ENCODE measurements at regions not wholly inside any gene's neighbourhood (a gene's known extent, or its start where the extent isn't known, plus 50 kb on each side); places are given as distances from the start of the nearest gene placed in this dataset.
A peak's percentile ranks its signal among the peaks of the same experiment; 100 is the strongest.

DNA sequence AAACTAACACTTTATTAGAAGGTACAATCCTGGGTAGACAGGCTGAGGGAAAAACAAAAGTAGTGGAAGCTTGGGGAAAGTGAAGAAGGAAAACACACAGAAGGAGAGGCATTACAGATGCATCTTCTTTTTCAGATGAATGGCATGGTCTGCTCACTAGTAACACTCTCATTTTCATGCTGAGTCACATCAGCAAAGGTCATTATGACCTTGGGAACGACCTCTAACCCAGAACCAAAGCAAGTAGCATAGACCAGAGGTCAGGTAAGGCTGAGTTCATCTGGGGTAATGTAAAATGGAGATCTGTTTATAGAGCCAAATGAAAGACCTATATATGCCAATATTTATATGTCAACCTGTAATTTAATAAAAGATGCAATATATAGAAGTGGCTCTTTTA is 294.4 kb upstream of the LRRTM4 start:
- H3K27me3 Mint-ChIP-seq (ENCODE audit: insufficient read depth, unreplicated experiment), result no peaks in the 10 kb centered on the region
- H3K4me3 Mint-ChIP-seq (ENCODE audit: unreplicated experiment), result no peak overlapping the region
- ChIA-PET POLR2A (no interaction called here), CTCF (interaction anchor here (0.7 kb wide), 1 partner anchor 1922 kb away, joined by 5 read pairs; no protein-coding TSS in a partner anchor)
- intact Hi-C loops (cut with micrococcal nuclease; ENCODE audit: unreplicated experiment), result no loop called here
- Histone ChIP-seq H3K9me3 (no peaks in the 10 kb centered on the region), H3K36me3 (ENCODE audit: control insufficient read depth, insufficient read depth, low read length) (no peaks in the 10 kb centered on the region), H3K4me1 (peaks cover 15% of the 10 kb centered on the region), H3K27me3 (replicated peaks; ENCODE audit: control insufficient read depth, insufficient read depth, low read length) (no peaks in the 10 kb centered on the region), H3K4me3 (ENCODE audit: low read depth, low read length) (no peak overlapping the region)
- H3K9me3 Mint-ChIP-seq (ENCODE audit: unreplicated experiment), result peaks cover 53% of the 10 kb centered on the region
- peaks cover 22% of the 10 kb centered on the region for H3K4me1 Mint-ChIP-seq (ENCODE audit: low read depth, unreplicated experiment)
- BruUV-seq (replicated peaks), result no TSS peak
- DNase-seq, result no peak
- H3K27ac Mint-ChIP-seq (ENCODE audit: unreplicated experiment), result no peak overlapping the region
- TF ChIP-seq, protein P1, sequence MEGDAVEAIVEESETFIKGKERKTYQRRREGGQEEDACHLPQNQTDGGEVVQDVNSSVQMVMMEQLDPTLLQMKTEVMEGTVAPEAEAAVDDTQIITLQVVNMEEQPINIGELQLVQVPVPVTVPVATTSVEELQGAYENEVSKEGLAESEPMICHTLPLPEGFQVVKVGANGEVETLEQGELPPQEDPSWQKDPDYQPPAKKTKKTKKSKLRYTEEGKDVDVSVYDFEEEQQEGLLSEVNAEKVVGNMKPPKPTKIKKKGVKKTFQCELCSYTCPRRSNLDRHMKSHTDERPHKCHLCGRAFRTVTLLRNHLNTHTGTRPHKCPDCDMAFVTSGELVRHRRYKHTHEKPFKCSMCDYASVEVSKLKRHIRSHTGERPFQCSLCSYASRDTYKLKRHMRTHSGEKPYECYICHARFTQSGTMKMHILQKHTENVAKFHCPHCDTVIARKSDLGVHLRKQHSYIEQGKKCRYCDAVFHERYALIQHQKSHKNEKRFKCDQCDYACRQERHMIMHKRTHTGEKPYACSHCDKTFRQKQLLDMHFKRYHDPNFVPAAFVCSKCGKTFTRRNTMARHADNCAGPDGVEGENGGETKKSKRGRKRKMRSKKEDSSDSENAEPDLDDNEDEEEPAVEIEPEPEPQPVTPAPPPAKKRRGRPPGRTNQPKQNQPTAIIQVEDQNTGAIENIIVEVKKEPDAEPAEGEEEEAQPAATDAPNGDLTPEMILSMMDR (IDR thresholded peaks at IDR 0.05; ENCODE audit: insufficient read depth in 1 of 2, low read depth in 1 of 2, low read length in 1 of 2, severe bottlenecking in 1 of 2, unreplicated experiment in 1 of 2), result no peak
- peaks cover 6% of the 10 kb centered on the region for H3K36me3 Mint-ChIP-seq (ENCODE audit: insufficient read depth, unreplicated experiment)

DNA sequence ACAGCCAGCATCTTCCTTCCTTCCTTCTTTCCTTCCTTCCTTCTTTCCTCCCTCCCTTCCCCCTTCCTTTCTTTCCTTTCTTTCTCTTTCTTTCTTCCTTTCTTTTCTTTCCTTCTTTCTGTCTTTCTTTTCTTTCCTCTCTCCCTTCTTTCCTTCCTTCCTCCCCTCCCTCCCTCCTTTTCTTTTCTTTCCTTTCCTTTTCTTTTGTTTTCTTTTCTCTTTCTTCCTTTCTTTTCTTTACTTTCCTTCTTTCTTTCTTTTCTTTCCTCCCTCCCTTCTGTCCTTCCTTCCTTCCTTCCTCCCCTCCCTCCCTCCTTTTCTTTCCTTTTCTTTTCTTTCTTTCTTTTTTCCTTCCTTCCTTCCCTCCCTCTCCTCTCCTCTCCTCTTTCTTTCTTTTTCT is 296.0 kb upstream of the LRRTM4 start:
- BruUV-seq (replicated peaks), result no TSS peak
- CTCF ChIA-PET, result no interaction called here

DNA sequence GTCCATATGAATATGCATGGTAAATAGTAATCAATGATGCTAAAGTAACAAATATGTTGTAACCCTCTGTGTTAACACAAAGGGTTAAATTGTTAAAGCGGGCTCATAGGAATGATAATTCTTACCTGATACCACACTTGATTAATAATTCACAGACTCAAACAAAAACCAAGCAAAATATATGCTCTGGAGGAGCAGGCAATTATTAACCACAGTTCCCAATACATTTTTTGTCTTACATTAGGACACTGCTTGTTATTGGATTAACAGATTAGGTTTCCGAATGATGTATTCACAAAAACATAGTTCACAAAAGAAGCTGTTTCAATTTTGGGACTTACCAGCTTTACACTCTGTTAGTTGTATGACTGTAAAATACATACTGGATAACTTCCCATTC is 300.9 kb upstream of the LRRTM4 start:
- H3K4me1 Mint-ChIP-seq (ENCODE audit: low read depth, unreplicated experiment), result no peaks in the 10 kb centered on the region
- H3K9me3 Mint-ChIP-seq (ENCODE audit: unreplicated experiment), result peaks cover 70% of the 10 kb centered on the region
- ChIA-PET CTCF (no interaction called here), POLR2A (no interaction called here)
- Histone ChIP-seq H3K4me3 (ENCODE audit: low read depth, low read length) (no peak overlapping the region), H3K36me3 (ENCODE audit: control insufficient read depth, insufficient read depth, low read length) (no peaks in the 10 kb centered on the region), H3K9me3 (peaks cover 12% of the 10 kb centered on the region; the same call in 1 of the 2 replicates), H3K4me1 (peaks cover 22% of the 10 kb centered on the region), H3K27me3 (replicated peaks; ENCODE audit: control insufficient read depth, insufficient read depth, low read length) (no peaks in the 10 kb centered on the region)
- intact Hi-C loops (cut with micrococcal nuclease; ENCODE audit: unreplicated experiment), result loop anchor here (1.0 kb wide), 2 partner anchors 10 to 16 kb away; no protein-coding TSS in a partner anchor
- peak in 1 of 2 experiments; percentile 52 for DNase-seq
- TF ChIP-seq, protein P1 (IDR thresholded peaks at IDR 0.05; ENCODE audit: insufficient read depth in 1 of 2, low read depth in 1 of 2, low read length in 1 of 2, severe bottlenecking in 1 of 2, unreplicated experiment in 1 of 2), result no peak
- no peak overlapping the region for H3K4me3 Mint-ChIP-seq (ENCODE audit: unreplicated experiment)
- no peak overlapping the region for H3K27ac Mint-ChIP-seq (ENCODE audit: unreplicated experiment)
- H3K27me3 Mint-ChIP-seq (ENCODE audit: insufficient read depth, unreplicated experiment), result no peaks in the 10 kb centered on the region
- H3K36me3 Mint-ChIP-seq (ENCODE audit: insufficient read depth, unreplicated experiment), result peaks cover 6% of the 10 kb centered on the region
- BruUV-seq (replicated peaks), result no TSS peak

More for the DNA sequence above, 296.0 kb upstream of the LRRTM4 start:
- TF ChIP-seq, protein P1 (IDR thresholded peaks at IDR 0.05; ENCODE audit: insufficient read depth in 1 of 2, low read depth in 1 of 2, low read length in 1 of 2, severe bottlenecking in 1 of 2, unreplicated experiment in 1 of 2), result no peak
- Histone ChIP-seq H3K4me3 (ENCODE audit: low read depth, low read length) (no peak overlapping the region), H3K36me3 (ENCODE audit: control insufficient read depth, insufficient read depth, low read length) (no peaks in the 10 kb centered on the region), H3K27me3 (replicated peaks; ENCODE audit: control insufficient read depth, insufficient read depth, low read length) (no peaks in the 10 kb centered on the region), H3K4me1 (peaks cover 29% of the 10 kb centered on the region), H3K9me3 (no peaks in the 10 kb centered on the region)
- intact Hi-C loops (cut with micrococcal nuclease; ENCODE audit: unreplicated experiment), result no loop called here
- Mint-ChIP-seq H3K4me3 (ENCODE audit: unreplicated experiment) (no peak overlapping the region), H3K27me3 (ENCODE audit: insufficient read depth, unreplicated experiment) (no peaks in the 10 kb centered on the region), H3K9me3 (ENCODE audit: unreplicated experiment) (peaks cover 49% of the 10 kb centered on the region), H3K4me1 (ENCODE audit: low read depth, unreplicated experiment) (peaks cover 21% of the 10 kb centered on the region), H3K27ac (ENCODE audit: unreplicated experiment) (no peak overlapping the region), H3K36me3 (ENCODE audit: insufficient read depth, unreplicated experiment) (peaks cover 6% of the 10 kb centered on the region)
- POLR2A ChIA-PET, result no interaction called here
- DNase-seq, result no peak
